HEK293 (cell line): ENCODE measurements at regions not wholly inside any gene's neighbourhood (a gene's known extent, or its start where the extent isn't known, plus 50 kb on each side); places are given as distances from the start of the nearest gene placed in this dataset.
"Not testable (repeated sequence)": the region's sequence is repeated elsewhere in the genome, so short reads cannot be mapped to it uniquely, and the experiment has no call there.

Experiments used
- CTCF ChIA-PET: fragments of 350-600 bp; formaldehyde crosslinking; extraction: SDS; loops from one replicate; lab custom pipeline; 2021; ENCODE audit warnings: antibody characterized with exemption; lab: Yijun Ruan, JAX
- POLR2A ChIA-PET: fragments of 300-600 bp; formaldehyde crosslinking; extraction: SDS; loops from one replicate; lab custom pipeline; 2020; ENCODE audit warnings: antibody characterized with exemption, inconsistent platforms; lab: Yijun Ruan, JAX
- H3K27ac ChIP-seq: fragments of 200-500 bp; sonication (Bioruptor generic); 2 replicates; pipeline ENCODE4 v1.5.1; 2014; ENCODE audit warnings: low read depth, low read length, control low read depth, inconsistent platforms; ENCODE audit errors: extremely low read depth
- H3K36me3 ChIP-seq, 2 experiments: fragments of 200-500 bp in 1 of 2; sonication (Bioruptor generic) in 1 of 2; 1 replicate in 1 of 2; 2 replicates in 1 of 2; pipeline ENCODE4 v1.5.1; 2014 to 2017; ENCODE audit warnings: inconsistent platforms in 2 of 2, low read length in 2 of 2; ENCODE audit not compliant: control insufficient read depth in 2 of 2, insufficient read depth in 1 of 2
- H3K4me1 ChIP-seq: fragments of 200-500 bp; sonication (Bioruptor generic); 2 replicates; pipeline ENCODE4 v1.5.1; 2014; ENCODE audit warnings: mild to moderate bottlenecking, low read length, inconsistent platforms; ENCODE audit not compliant: control insufficient read depth, insufficient read depth
- H3K4me3 ChIP-seq: 2 replicates; pipeline ENCODE4 v1.5.1; 2011; ENCODE audit warnings: low read depth, mild to moderate bottlenecking, control low read depth, low read length, moderate library complexity
- H3K9me3 ChIP-seq: fragments of 200-500 bp; sonication (Bioruptor generic); 2 replicates; pipeline ENCODE4 v1.5.1; 2014; ENCODE audit warnings: low read depth, low read length, inconsistent platforms; ENCODE audit not compliant: control insufficient read depth, insufficient read depth
- SP2 ChIP-seq: fragments of 450-650 bp; formaldehyde crosslinking; IDR thresholded peaks from 2 replicates; pipeline ENCODE4 v1.5.1; 2016; ENCODE audit warnings: missing biosample characterization, missing genetic modification characterization
- ZBTB48 ChIP-seq: fragments of 450-650 bp; formaldehyde crosslinking; IDR thresholded peaks from 2 replicates; pipeline ENCODE4 v1.5.1; 2016; ENCODE audit warnings: missing biosample characterization, missing genetic modification characterization
- ZNF10 ChIP-seq: fragments of 450-650 bp; formaldehyde crosslinking; IDR thresholded peaks from 2 replicates; pipeline ENCODE4 v1.5.1; 2017; ENCODE audit warnings: missing biosample characterization, missing genetic modification characterization
- ZNF184 ChIP-seq: fragments of 450-650 bp; IDR thresholded peaks from 2 replicates; pipeline ENCODE4 v1.5.1; 2018; ENCODE audit warnings: missing biosample characterization, mild to moderate bottlenecking, missing genetic modification characterization
- ZNF473 ChIP-seq: fragments of 450-650 bp; formaldehyde crosslinking; IDR thresholded peaks from 2 replicates; pipeline ENCODE4 v1.5.1; 2017; ENCODE audit warnings: missing biosample characterization, missing genetic modification characterization
- ZNF624 ChIP-seq: fragments of 450-650 bp; formaldehyde crosslinking; IDR thresholded peaks from 2 replicates; pipeline ENCODE4 v1.5.1; 2017; ENCODE audit warnings: missing biosample characterization, missing genetic modification characterization
- TF ChIP-seq, protein P1 (sequence below): fragments of 450-650 bp; formaldehyde crosslinking; IDR thresholded peaks from 2 replicates; pipeline ENCODE4 v1.5.1; 2016; ENCODE audit warnings: missing biosample characterization, missing genetic modification characterization
- TF ChIP-seq, protein P2 (sequence below): fragments of 450-650 bp; formaldehyde crosslinking; conservative IDR thresholded peaks from 2 replicates; pipeline ENCODE4 v1.5.1; 2016; ENCODE audit warnings: low read depth, missing biosample characterization, missing genetic modification characterization
- TF ChIP-seq, protein P3 (sequence below): fragments of 450-650 bp; formaldehyde crosslinking; IDR thresholded peaks from 2 replicates; pipeline ENCODE4 v1.5.1; 2017; ENCODE audit warnings: missing biosample characterization, missing genetic modification characterization
- TF ChIP-seq, protein P4 (sequence below): fragments of 450-650 bp; formaldehyde crosslinking; IDR thresholded peaks from 2 replicates; pipeline ENCODE4 v1.5.1; 2016; ENCODE audit warnings: missing biosample characterization, missing genetic modification characterization
- TF ChIP-seq, protein P5 (sequence below): fragments of 450-650 bp; formaldehyde crosslinking; IDR thresholded peaks from 2 replicates; pipeline ENCODE4 v1.5.1; 2017; ENCODE audit warnings: missing biosample characterization, missing genetic modification characterization
- TF ChIP-seq, protein P6 (sequence below): fragments of 450-650 bp; formaldehyde crosslinking; IDR thresholded peaks from 2 replicates; pipeline ENCODE4 v1.5.0; 2017; ENCODE audit warnings: missing biosample characterization, missing genetic modification characterization, borderline replicate concordance

DNA sequence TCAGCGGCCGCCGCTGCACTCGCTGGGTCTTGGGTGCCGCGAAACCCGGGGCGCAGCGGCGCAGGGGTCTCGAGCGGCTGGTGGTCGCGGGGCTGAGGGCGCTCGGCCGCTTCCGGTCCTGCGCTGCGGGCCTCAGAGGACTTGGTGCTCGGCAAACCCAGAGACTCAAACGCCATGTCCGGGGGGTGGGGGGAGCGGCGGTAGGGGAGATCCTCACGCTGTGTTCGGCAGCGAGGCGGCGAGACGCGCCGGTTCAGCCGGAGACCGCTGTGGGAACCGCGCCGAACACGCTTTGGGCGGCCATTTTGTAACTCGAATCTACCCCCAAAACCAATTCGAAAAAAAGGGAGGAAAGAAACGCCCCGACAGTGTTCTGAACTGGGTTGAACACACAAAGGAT lies 317.5 kb upstream of the CDH18 start:
- no peaks in the 10 kb centered on the region for H3K36me3 ChIP-seq
- no peaks in the 10 kb centered on the region for H3K4me1 ChIP-seq
- H3K4me3 ChIP-seq, result no peak overlapping the region
- no peak overlapping the region for H3K27ac ChIP-seq
- no peaks in the 10 kb centered on the region for H3K9me3 ChIP-seq
- ChIA-PET CTCF (no interaction called here), POLR2A (no interaction called here)
- TF ChIP-seq, protein P1, sequence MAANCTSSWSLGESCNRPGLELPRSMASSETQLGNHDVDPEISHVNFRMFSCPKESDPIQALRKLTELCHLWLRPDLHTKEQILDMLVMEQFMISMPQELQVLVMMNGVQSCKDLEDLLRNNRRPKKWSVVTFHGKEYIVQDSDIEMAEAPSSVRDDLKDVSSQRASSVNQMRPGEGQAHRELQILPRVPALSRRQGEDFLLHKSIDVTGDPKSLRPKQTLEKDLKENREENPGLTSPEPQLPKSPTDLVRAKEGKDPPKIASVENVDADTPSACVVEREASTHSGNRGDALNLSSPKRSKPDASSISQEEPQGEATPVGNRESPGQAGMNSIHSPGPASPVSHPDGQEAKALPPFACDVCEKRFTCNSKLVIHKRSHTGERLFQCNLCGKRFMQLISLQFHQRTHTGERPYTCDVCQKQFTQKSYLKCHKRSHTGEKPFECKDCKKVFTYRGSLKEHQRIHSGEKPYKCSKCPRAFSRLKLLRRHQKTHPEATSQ, result no peak
- TF ChIP-seq SP2 (tag by site-specific recombination) (no peak), ZNF10 (no peak), ZBTB48 (tag by site-specific recombination) (no peak), ZNF473 (tag by site-specific recombination) (no peak), ZNF624 (tag by site-specific recombination) (no peak), ZNF184 (tag by site-specific recombination) (no peak)
- TF ChIP-seq, protein P2, sequence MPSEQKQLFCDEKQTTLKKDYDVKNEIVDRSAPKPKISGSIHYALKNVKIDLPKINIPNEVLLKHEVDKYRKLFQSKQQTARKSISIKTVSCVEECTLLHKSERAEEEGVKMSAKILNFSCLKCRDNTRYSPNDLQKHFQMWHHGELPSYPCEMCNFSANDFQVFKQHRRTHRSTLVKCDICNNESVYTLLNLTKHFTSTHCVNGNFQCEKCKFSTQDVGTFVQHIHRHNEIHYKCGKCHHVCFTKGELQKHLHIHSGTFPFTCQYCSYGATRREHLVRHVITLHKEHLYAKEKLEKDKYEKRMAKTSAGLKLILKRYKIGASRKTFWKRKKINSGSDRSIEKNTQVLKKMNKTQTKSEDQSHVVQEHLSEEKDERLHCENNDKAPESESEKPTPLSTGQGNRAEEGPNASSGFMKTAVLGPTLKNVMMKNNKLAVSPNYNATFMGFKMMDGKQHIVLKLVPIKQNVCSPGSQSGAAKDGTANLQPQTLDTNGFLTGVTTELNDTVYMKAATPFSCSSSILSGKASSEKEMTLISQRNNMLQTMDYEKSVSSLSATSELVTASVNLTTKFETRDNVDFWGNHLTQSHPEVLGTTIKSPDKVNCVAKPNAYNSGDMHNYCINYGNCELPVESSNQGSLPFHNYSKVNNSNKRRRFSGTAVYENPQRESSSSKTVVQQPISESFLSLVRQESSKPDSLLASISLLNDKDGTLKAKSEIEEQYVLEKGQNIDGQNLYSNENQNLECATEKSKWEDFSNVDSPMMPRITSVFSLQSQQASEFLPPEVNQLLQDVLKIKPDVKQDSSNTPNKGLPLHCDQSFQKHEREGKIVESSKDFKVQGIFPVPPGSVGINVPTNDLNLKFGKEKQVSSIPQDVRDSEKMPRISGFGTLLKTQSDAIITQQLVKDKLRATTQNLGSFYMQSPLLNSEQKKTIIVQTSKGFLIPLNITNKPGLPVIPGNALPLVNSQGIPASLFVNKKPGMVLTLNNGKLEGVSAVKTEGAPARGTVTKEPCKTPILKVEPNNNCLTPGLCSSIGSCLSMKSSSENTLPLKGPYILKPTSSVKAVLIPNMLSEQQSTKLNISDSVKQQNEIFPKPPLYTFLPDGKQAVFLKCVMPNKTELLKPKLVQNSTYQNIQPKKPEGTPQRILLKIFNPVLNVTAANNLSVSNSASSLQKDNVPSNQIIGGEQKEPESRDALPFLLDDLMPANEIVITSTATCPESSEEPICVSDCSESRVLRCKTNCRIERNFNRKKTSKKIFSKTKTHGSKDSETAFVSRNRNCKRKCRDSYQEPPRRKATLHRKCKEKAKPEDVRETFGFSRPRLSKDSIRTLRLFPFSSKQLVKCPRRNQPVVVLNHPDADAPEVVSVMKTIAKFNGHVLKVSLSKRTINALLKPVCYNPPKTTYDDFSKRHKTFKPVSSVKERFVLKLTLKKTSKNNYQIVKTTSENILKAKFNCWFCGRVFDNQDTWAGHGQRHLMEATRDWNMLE (tag by site-specific recombination), result no peak
- TF ChIP-seq, protein P3, sequence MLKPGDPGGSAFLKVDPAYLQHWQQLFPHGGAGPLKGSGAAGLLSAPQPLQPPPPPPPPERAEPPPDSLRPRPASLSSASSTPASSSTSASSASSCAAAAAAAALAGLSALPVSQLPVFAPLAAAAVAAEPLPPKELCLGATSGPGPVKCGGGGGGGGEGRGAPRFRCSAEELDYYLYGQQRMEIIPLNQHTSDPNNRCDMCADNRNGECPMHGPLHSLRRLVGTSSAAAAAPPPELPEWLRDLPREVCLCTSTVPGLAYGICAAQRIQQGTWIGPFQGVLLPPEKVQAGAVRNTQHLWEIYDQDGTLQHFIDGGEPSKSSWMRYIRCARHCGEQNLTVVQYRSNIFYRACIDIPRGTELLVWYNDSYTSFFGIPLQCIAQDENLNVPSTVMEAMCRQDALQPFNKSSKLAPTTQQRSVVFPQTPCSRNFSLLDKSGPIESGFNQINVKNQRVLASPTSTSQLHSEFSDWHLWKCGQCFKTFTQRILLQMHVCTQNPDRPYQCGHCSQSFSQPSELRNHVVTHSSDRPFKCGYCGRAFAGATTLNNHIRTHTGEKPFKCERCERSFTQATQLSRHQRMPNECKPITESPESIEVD (tag by site-specific recombination), result no peak
- TF ChIP-seq, protein P4, sequence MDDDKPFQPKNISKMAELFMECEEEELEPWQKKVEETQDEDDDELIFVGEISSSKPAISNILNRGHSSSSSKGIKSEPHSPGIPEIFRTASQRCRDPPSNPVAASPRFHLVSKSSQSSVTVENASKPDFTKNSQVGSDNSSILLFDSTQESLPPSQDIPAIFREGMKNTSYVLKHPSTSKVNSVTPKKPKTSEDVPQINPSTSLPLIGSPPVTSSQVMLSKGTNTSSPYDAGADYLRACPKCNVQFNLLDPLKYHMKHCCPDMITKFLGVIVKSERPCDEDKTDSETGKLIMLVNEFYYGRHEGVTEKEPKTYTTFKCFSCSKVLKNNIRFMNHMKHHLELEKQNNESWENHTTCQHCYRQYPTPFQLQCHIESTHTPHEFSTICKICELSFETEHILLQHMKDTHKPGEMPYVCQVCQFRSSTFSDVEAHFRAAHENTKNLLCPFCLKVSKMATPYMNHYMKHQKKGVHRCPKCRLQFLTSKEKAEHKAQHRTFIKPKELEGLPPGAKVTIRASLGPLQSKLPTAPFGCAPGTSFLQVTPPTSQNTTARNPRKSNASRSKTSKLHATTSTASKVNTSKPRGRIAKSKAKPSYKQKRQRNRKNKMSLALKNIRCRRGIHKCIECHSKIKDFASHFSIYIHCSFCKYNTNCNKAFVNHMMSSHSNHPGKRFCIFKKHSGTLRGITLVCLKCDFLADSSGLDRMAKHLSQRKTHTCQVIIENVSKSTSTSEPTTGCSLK (tag by site-specific recombination), result no peak
- TF ChIP-seq, protein P5, sequence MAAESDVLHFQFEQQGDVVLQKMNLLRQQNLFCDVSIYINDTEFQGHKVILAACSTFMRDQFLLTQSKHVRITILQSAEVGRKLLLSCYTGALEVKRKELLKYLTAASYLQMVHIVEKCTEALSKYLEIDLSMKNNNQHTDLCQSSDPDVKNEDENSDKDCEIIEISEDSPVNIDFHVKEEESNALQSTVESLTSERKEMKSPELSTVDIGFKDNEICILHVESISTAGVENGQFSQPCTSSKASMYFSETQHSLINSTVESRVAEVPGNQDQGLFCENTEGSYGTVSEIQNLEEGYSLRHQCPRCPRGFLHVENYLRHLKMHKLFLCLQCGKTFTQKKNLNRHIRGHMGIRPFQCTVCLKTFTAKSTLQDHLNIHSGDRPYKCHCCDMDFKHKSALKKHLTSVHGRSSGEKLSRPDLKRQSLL (tag by site-specific recombination), result no peak
- TF ChIP-seq, protein P6, sequence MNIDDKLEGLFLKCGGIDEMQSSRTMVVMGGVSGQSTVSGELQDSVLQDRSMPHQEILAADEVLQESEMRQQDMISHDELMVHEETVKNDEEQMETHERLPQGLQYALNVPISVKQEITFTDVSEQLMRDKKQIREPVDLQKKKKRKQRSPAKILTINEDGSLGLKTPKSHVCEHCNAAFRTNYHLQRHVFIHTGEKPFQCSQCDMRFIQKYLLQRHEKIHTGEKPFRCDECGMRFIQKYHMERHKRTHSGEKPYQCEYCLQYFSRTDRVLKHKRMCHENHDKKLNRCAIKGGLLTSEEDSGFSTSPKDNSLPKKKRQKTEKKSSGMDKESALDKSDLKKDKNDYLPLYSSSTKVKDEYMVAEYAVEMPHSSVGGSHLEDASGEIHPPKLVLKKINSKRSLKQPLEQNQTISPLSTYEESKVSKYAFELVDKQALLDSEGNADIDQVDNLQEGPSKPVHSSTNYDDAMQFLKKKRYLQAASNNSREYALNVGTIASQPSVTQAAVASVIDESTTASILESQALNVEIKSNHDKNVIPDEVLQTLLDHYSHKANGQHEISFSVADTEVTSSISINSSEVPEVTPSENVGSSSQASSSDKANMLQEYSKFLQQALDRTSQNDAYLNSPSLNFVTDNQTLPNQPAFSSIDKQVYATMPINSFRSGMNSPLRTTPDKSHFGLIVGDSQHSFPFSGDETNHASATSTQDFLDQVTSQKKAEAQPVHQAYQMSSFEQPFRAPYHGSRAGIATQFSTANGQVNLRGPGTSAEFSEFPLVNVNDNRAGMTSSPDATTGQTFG (tag by site-specific recombination), result no peak

DNA sequence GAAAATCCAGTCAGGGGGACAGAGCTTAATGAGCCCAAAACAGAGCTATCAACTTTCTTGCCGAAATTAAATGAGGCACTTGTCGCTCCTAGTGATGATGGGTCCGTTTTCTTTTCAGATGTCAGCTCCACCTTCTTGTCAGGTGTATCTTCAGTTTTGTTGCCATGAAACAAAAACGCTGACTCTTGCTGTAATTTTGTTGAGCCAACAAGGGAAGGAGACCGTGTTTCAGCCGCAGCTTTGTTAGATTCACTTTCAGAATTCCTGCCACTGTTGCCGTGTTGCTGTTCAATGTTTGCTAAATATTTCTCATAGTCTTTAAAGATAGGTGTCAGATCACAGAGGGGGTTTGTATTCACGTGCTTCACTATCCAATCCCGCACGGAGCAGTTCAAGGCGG lies 316.6 kb upstream of the CDH18 start:
- H3K4me3 ChIP-seq, H3K4me1 ChIP-seq, H3K36me3 ChIP-seq, CTCF ChIA-PET, H3K9me3 ChIP-seq, POLR2A ChIA-PET, H3K27ac ChIP-seq: not testable (repeated sequence)
